CD4-positive, alpha-beta T cell (primary cell): ENCODE measurements at regions not wholly inside any gene's neighbourhood (a gene's known extent, or its start where the extent isn't known, plus 50 kb on each side); places are given as distances from the start of the nearest gene placed in this dataset.

ENCODE experiments used
- ATAC-seq: fragments of 200-7000 bp; cut with Tn5 transposase; one replicate; pipeline ENCODE4 v1.10.0; 2022; ENCODE audit warnings: mild to moderate bottlenecking; ENCODE audit not compliant: poor library complexity
- CTCF ChIA-PET: fragments of 350-600 bp; sonication (Branson Sonifier 250); formaldehyde crosslinking; loops from one replicate; lab custom pipeline; 2021; ENCODE audit warnings: antibody characterized with exemption, inconsistent platforms; lab: Charles Lee
- POLR2A ChIA-PET: fragments of 350-600 bp; sonication (Branson Sonifier 250); formaldehyde crosslinking; loops from one replicate; lab custom pipeline; 2021; ENCODE audit warnings: antibody characterized with exemption, inconsistent platforms; lab: Charles Lee
- DNase-seq, 14 experiments: peaks; one replicate each; pipeline ENCODE4 v3.0.0-alpha.2; 2013 to 2020; ENCODE audit warnings: mixed read lengths in 2 of 14
- H3K27ac ChIP-seq, 2 donors: one replicate each; pipeline versions ENCODE4 v1.5.1 to v1.7.0; 2013; ENCODE audit warnings: low read length in 2 of 2, low read depth in 1 of 2, mild to moderate bottlenecking in 1 of 2
- H3K27me3 ChIP-seq, 2 experiments: 1 replicate in 1 of 2; 2 replicates in 1 of 2; pipeline versions ENCODE4 v1.6.1 to v1.7.0; 2013; ENCODE audit warnings: low read length in 2 of 2, control low read depth in 1 of 2, mild to moderate bottlenecking in 1 of 2, moderate library complexity in 1 of 2; ENCODE audit not compliant: insufficient read depth in 2 of 2, control insufficient read depth in 1 of 2
- H3K36me3 ChIP-seq: one replicate; pipeline ENCODE4 v1.6.1; 2013; ENCODE audit warnings: low read length, control low read depth; ENCODE audit not compliant: insufficient read depth
- H3K4me1 ChIP-seq: one replicate; pipeline ENCODE4 v1.6.1; 2013; ENCODE audit warnings: low read length, control low read depth; ENCODE audit not compliant: insufficient read depth
- H3K4me3 ChIP-seq: one replicate; pipeline ENCODE4 v1.5.1; 2013; ENCODE audit warnings: mild to moderate bottlenecking, low read length, moderate library complexity
- H3K9me3 ChIP-seq, 2 experiments: 1 replicate in 1 of 2; 2 replicates in 1 of 2; pipeline versions ENCODE4 v1.6.1 to v1.7.0; 2013; ENCODE audit warnings: low read length in 2 of 2, mild to moderate bottlenecking in 2 of 2, control low read depth in 1 of 2, moderate library complexity in 1 of 2; ENCODE audit not compliant: control insufficient read depth in 1 of 2, insufficient read depth in 1 of 2
- H3K27ac Mint-ChIP-seq: one replicate; pipeline ENCODE4 v1.8.0; 2020; ENCODE audit warnings: mixed read lengths
- H3K27me3 Mint-ChIP-seq: one replicate; pipeline ENCODE4 v1.8.0; 2021; ENCODE audit warnings: mixed read lengths
- H3K36me3 Mint-ChIP-seq: one replicate; pipeline ENCODE4 v1.8.0; 2021; ENCODE audit warnings: low read depth, mixed read lengths
- H3K4me1 Mint-ChIP-seq: one replicate; pipeline ENCODE4 v1.8.0; 2021; ENCODE audit warnings: low read depth, mixed read lengths
- H3K4me3 Mint-ChIP-seq: one replicate; pipeline ENCODE4 v1.8.0; 2020; ENCODE audit warnings: mild to moderate bottlenecking, mixed read lengths
- H3K9me3 Mint-ChIP-seq: one replicate; pipeline ENCODE4 v1.8.0; 2020; ENCODE audit warnings: mixed read lengths
- CTCF ChIP-seq: fragments of 200-600 bp; IDR thresholded peaks from one replicate; pipeline ENCODE4 v1.8.0; 2022; ENCODE audit warnings: antibody characterized with exemption, mild to moderate bottlenecking
- intact Hi-C, 2 experiments: fragments of 100-400 bp; cut with DNase I in 1 of 2; cut with micrococcal nuclease in 1 of 2; formaldehyde crosslinking; loops; one replicate each; pipeline versions ENCODE4 v1.15.1 to v1.9.0; 2023 to 2025; cut with DNase I, micrococcal nuclease

DNA sequence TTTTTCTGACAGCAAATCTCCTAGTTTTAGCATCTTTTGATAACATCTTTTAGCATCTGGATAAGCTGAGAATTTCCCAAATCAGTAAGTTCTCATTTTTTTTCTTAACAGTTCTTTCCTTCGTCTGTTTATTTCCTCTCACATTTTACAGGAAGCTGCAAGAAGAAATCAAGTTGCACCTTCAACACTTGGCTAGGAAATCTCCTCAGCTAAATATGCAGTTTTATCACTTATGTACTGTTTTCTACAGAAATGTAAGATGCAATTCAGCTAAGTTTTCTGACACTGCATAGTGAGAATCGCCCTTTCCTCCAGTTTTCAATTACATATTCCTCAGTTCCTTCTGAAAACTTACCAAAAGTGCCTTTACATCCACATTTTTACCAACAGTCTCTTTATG, 59.0 kb upstream of the MSX2 start:
- peaks cover 6% of the 10 kb centered on the region for H3K9me3 Mint-ChIP-seq
- intact Hi-C loops, result no loop called here

GRCh38 chr5:174667526-174667925, 56.9 kb upstream of the MSX2 start:
- POLR2A ChIA-PET, result no interaction called here
- Mint-ChIP-seq H3K27me3 (peaks cover 22% of the 10 kb centered on the region), H3K4me3 (no peak overlapping the region), H3K36me3 (no peaks in the 10 kb centered on the region), H3K4me1 (no peaks in the 10 kb centered on the region), H3K9me3 (peaks cover 6% of the 10 kb centered on the region), H3K27ac (no peak overlapping the region)
- no peak for TF ChIP-seq CTCF
- intact Hi-C loops, result no loop called here
- ATAC-seq (no peak), DNase-seq (no peak)
- Histone ChIP-seq H3K27ac (no peak overlapping the region), H3K4me1 (no peaks in the 10 kb centered on the region), H3K36me3 (no peaks in the 10 kb centered on the region), H3K9me3 (peaks cover 5% of the 10 kb centered on the region in 2 experiments), H3K4me3 (no peak overlapping the region), H3K27me3 (no peaks in the 10 kb centered on the region)
- CTCF ChIA-PET, result no interaction called here

More for the DNA sequence above, 59.0 kb upstream of the MSX2 start:
- no peak for ATAC-seq
- Histone ChIP-seq H3K4me1 (no peaks in the 10 kb centered on the region), H3K9me3 (peaks cover 0 to 5% of the 10 kb centered on the region in 2 experiments), H3K36me3 (no peaks in the 10 kb centered on the region), H3K27ac (no peak overlapping the region), H3K4me3 (no peak overlapping the region), H3K27me3 (no peaks in the 10 kb centered on the region)
- H3K4me3 Mint-ChIP-seq, result no peak overlapping the region
- H3K36me3 Mint-ChIP-seq, result no peaks in the 10 kb centered on the region
- peaks cover 10% of the 10 kb centered on the region for H3K27me3 Mint-ChIP-seq
- no peak for DNase-seq
- H3K4me1 Mint-ChIP-seq, result no peaks in the 10 kb centered on the region
- no peak for TF ChIP-seq CTCF
- no peak overlapping the region for H3K27ac Mint-ChIP-seq
- POLR2A ChIA-PET, result no interaction called here
- CTCF ChIA-PET, result no interaction called here

- DNase-seq, result no peak
- Mint-ChIP-seq H3K36me3 (no peaks in the 10 kb centered on the region), H3K27ac (no peak overlapping the region), H3K9me3 (peaks cover 6% of the 10 kb centered on the region), H3K27me3 (peaks cover 22% of the 10 kb centered on the region), H3K4me1 (no peaks in the 10 kb centered on the region), H3K4me3 (no peak overlapping the region)
- no peak for ATAC-seq
- CTCF ChIA-PET, result no interaction called here
- Histone ChIP-seq H3K27me3 (no peaks in the 10 kb centered on the region), H3K36me3 (no peaks in the 10 kb centered on the region), H3K4me3 (no peak overlapping the region), H3K4me1 (no peaks in the 10 kb centered on the region), H3K9me3 (peaks cover 5% of the 10 kb centered on the region in 2 experiments), H3K27ac (no peak overlapping the region)
- intact Hi-C loops, result no loop called here
- no peak for TF ChIP-seq CTCF
- POLR2A ChIA-PET, result no interaction called here
Observed at GRCh38 chr5:174668349-174668748, 56.0 kb upstream of the MSX2 start.
